ENCODE measurements at regions not wholly inside any gene's neighbourhood (a gene's known extent, or its start where the extent isn't known, plus 50 kb on each side); places are given as distances from the start of the nearest gene placed in this dataset.

GRCh38 chr18:78890388-78890787, 89.2 kb upstream of the SALL3 start:
- H3K9me3 ChIP-seq, result peaks cover 17% of the 10 kb centered on the region
- H3K4me1 ChIP-seq, result no peaks in the 10 kb centered on the region
- intact Hi-C loops (cut with DNase I), result no loop called here
- no peak for ATAC-seq
- no peak for TF ChIP-seq CTCF (IDR thresholded peaks at IDR 0.05)
- H3K4me3 ChIP-seq, result no peak overlapping the region
- H3K27ac ChIP-seq, result no peak overlapping the region
- DNase-seq, result no peak
- H3K36me3 ChIP-seq, result no peaks in the 10 kb centered on the region
- no peaks in the 10 kb centered on the region for H3K27me3 ChIP-seq (ENCODE audit: low read depth)

- ATAC-seq (no peak), DNase-seq (no peak)
- intact Hi-C loops (cut with DNase I), result no loop called here
- Histone ChIP-seq H3K4me1 (no peaks in the 10 kb centered on the region), H3K27ac (no peak overlapping the region), H3K9me3 (peaks cover 17% of the 10 kb centered on the region), H3K27me3 (ENCODE audit: low read depth) (no peaks in the 10 kb centered on the region), H3K36me3 (no peaks in the 10 kb centered on the region), H3K4me3 (no peak overlapping the region)
- no peak for TF ChIP-seq CTCF (IDR thresholded peaks at IDR 0.05)
Observed at GRCh38 chr18:78891185-78891762, 88.3 kb upstream of the SALL3 start.

GRCh38 chr18:78892177-78892576, 87.4 kb upstream of the SALL3 start:
- intact Hi-C loops (cut with DNase I), result no loop called here
- TF ChIP-seq CTCF (IDR thresholded peaks at IDR 0.05), result no peak

GRCh38 chr18:78892721-78893120, 86.9 kb upstream of the SALL3 start:
- ATAC-seq (no peak), DNase-seq (no peak)
- H3K36me3 ChIP-seq, result no peaks in the 10 kb centered on the region
- peaks cover 17% of the 10 kb centered on the region for H3K9me3 ChIP-seq
- intact Hi-C loops (cut with DNase I), result no loop called here
- no peaks in the 10 kb centered on the region for H3K27me3 ChIP-seq (ENCODE audit: low read depth)
- TF ChIP-seq CTCF (IDR thresholded peaks at IDR 0.05), result no peak
- no peak overlapping the region for H3K27ac ChIP-seq
- H3K4me1 ChIP-seq, result no peaks in the 10 kb centered on the region
- no peak overlapping the region for H3K4me3 ChIP-seq

More at GRCh38 chr18:78892177-78892576, 87.4 kb upstream of the SALL3 start:
- Histone ChIP-seq H3K36me3 (no peaks in the 10 kb centered on the region), H3K9me3 (peaks cover 17% of the 10 kb centered on the region), H3K27me3 (ENCODE audit: low read depth) (no peaks in the 10 kb centered on the region), H3K27ac (no peak overlapping the region), H3K4me1 (no peaks in the 10 kb centered on the region), H3K4me3 (no peak overlapping the region)
- DNase-seq (no peak), ATAC-seq (no peak)

GRCh38 chr18:78893281-78894032, 86.2 kb upstream of the SALL3 start:
- DNase-seq (no peak), ATAC-seq (no peak)
- intact Hi-C loops (cut with DNase I), result no loop called here
- Histone ChIP-seq H3K36me3 (no peaks in the 10 kb centered on the region), H3K9me3 (peaks cover 15% of the 10 kb centered on the region), H3K27ac (no peak overlapping the region), H3K27me3 (ENCODE audit: low read depth) (no peaks in the 10 kb centered on the region), H3K4me3 (no peak overlapping the region), H3K4me1 (no peaks in the 10 kb centered on the region)
- TF ChIP-seq CTCF (IDR thresholded peaks at IDR 0.05), result no peak

Data from lower lobe of right lung (tissue), 2 donors.